H1 (cell line): ENCODE measurements at regions not wholly inside any gene's neighbourhood (a gene's known extent, or its start where the extent isn't known, plus 50 kb on each side); places are given as distances from the start of the nearest gene placed in this dataset.

Source experiments
- CTCF ChIP-seq, 3 experiments: IDR thresholded peaks; 1 replicate in 2 of 3; 2 replicates in 1 of 3; pipeline versions ENCODE4 v1.5.1 to v1.6.1; 2011; ENCODE audit warnings: low read length in 3 of 3, mild to moderate bottlenecking in 3 of 3, inconsistent platforms in 2 of 3, low read depth in 1 of 3, moderate library complexity in 1 of 3; ENCODE audit not compliant: insufficient read depth in 1 of 3; ENCODE audit errors: control extremely low read depth in 1 of 3
- NRF1 ChIP-seq: IDR thresholded peaks from 2 replicates; pipeline ENCODE4 v1.6.1; 2011; ENCODE audit warnings: mild to moderate bottlenecking, low read depth, low read length, improper control_type of control experiment
- RBBP5 ChIP-seq: IDR thresholded peaks from 2 replicates; pipeline ENCODE4 v1.7.1; 2012; ENCODE audit warnings: low read depth, mild to moderate bottlenecking, inconsistent platforms, low read length, moderate library complexity, borderline replicate concordance
- SIN3A ChIP-seq, 2 experiments: IDR thresholded peaks in 1 of 2; conservative IDR thresholded peaks in 1 of 2; 2 replicates each; pipeline ENCODE4 v1.6.1; 2011 to 2012; ENCODE audit warnings: low read length in 2 of 2, improper control_type of control experiment in 1 of 2, low read depth in 1 of 2, mild to moderate bottlenecking in 1 of 2
- SIRT6 ChIP-seq: IDR thresholded peaks from one replicate; pipeline ENCODE4 v1.7.1; 2012; ENCODE audit warnings: low read length, inconsistent platforms
- SP2 ChIP-seq: IDR thresholded peaks from 2 replicates; pipeline ENCODE4 v1.6.1; 2012; ENCODE audit warnings: mild to moderate bottlenecking, low read length, inconsistent platforms

DNA sequence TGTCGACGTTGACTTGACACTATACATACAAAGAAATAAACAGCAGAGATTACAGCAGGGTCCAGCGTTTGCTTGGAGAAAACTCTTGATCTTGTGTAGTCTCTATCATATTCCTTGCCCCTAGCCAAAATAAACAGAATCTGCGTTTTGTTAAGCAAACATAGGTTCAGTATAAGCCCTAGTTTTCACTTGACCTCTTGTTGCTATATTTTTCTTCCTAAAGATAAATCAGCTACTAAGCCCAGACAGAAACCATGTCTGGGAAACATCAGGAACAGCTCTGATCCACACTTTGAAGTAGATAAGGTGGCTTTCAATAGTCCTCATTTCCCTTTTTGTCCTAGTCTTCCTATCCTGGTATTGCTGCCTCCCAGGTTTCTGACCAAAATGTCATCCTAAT, 328.2 kb upstream of the MAGI2 start (continued):
- TF ChIP-seq SP2 (no peak), SIN3A (conservative IDR thresholded peaks at IDR 0.05 in 1 of 2, IDR thresholded peaks at IDR 0.05 in 1 of 2; ENCODE audit: low read depth in 1 of 2, low read length in 2 of 2) (no peak), RBBP5 (no peak), CTCF (IDR thresholded peaks at IDR 0.05; ENCODE audit: control extremely low read depth in 1 of 3, insufficient read depth in 1 of 3, low read depth in 1 of 3, low read length in 3 of 3) (no peak), NRF1 (no peak), SIRT6 (no peak)
